LNCaP clone FGC (cell line): ENCODE measurements at regions not wholly inside any gene's neighbourhood (a gene's known extent, or its start where the extent isn't known, plus 50 kb on each side); places are given as distances from the start of the nearest gene placed in this dataset.

ENCODE experiments used
- DNase-seq: peaks from one replicate; pipeline ENCODE4 v3.0.0-alpha.2; 2011; ENCODE audit warnings: low read depth
- H3K4me3 ChIP-seq: 2 replicates; pipeline ENCODE4 v1.5.1; 2011; ENCODE audit warnings: mild to moderate bottlenecking, low read depth, low read length, control low read depth
- TF ChIP-seq, protein P1 (sequence below): IDR thresholded peaks from 2 replicates; pipeline ENCODE4 v1.5.1; 2012; ENCODE audit warnings: mild to moderate bottlenecking; ENCODE audit not compliant: control insufficient read depth, insufficient read depth; ENCODE audit errors: extremely low read depth

DNA sequence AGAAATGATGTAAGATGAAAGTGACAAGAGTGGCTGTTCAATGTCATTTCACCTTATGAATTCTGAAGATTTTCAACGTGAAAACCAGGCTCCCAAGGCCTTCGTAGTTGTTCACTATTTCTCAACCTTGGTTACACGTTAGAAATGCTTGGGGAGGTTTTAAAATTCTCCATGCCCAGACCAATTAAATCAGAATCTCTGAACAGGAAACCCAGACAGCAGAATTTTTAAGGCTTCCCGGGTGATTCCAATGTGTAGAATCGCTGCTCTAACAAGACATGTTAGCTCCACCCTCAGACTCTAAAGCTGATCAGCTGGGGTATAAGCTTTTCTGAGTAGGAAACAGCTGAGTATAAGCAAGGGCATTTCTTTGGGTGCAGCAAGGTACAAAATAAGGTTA, 160.4 kb upstream of the TET2 start:
- no peak for DNase-seq
- TF ChIP-seq, protein P1, sequence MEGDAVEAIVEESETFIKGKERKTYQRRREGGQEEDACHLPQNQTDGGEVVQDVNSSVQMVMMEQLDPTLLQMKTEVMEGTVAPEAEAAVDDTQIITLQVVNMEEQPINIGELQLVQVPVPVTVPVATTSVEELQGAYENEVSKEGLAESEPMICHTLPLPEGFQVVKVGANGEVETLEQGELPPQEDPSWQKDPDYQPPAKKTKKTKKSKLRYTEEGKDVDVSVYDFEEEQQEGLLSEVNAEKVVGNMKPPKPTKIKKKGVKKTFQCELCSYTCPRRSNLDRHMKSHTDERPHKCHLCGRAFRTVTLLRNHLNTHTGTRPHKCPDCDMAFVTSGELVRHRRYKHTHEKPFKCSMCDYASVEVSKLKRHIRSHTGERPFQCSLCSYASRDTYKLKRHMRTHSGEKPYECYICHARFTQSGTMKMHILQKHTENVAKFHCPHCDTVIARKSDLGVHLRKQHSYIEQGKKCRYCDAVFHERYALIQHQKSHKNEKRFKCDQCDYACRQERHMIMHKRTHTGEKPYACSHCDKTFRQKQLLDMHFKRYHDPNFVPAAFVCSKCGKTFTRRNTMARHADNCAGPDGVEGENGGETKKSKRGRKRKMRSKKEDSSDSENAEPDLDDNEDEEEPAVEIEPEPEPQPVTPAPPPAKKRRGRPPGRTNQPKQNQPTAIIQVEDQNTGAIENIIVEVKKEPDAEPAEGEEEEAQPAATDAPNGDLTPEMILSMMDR = no peak

DNA sequence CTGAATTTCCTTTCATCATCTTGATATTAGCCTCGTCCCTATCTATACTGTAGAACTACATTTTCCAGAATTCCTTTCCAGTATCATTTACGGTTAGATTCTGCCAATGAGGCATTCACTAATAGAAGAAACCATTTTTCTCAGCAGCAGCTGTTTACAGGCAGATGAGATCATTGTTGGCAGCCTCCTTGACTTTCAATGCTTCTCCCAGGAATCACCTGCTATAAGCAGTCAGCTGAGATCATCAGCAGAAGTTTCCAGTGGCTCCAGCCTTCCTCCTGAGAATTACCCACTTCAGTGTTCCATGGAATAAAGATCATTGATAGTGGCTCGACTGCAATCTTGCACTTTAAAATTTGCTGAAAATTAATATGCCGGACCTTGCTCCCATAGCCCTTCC, 157.3 kb upstream of the TET2 start:
- peak; percentile 68 for DNase-seq
- H3K4me3 ChIP-seq = no peak overlapping the region
- TF ChIP-seq, protein P1 = no peak

More for the DNA sequence above, 160.4 kb upstream of the TET2 start:
- no peak overlapping the region for H3K4me3 ChIP-seq

DNA sequence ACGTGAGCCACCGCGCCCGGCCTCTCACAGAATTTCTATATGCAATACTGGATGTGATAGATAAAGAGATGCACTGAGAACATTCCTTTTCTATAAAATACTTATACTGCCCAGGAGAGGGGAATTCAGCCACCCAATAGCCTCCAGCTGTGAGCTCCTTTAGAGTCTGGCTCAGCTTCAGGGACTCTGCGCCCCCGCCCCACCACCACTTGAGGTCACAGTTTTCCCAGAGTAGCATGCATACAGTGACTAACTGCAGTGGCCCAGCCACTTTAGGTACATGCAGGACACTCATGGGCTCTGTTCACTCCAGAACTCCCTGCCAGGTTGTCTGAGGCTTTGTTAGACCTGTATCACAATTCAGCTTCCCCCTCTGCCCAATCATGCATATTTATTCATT, 144.4 kb upstream of the TET2 start:
- no peak for DNase-seq
- TF ChIP-seq, protein P1 = no peak
- H3K4me3 ChIP-seq = no peak overlapping the region

DNA sequence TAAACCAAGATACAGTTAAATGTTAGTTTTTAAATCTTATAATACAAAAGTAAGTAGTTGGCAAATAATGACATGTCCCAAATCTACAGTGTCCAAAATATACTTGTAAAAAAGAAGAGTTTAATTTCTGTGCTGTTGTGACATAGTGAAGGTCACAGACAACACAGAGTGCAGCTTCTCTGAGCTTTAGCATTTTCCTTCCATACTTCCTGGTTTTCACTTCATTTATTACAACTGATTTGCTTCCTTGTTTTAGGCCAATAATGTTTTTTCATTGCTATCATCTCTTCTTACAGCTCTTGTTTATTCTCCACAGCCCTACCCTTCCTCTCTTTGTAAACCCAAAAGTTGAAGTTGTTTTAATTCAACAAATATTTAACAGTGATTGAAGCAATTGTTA, 132.4 kb upstream of the TET2 start:
- no peak for DNase-seq
- H3K4me3 ChIP-seq = no peak overlapping the region
- TF ChIP-seq, protein P1 = no peak

DNA sequence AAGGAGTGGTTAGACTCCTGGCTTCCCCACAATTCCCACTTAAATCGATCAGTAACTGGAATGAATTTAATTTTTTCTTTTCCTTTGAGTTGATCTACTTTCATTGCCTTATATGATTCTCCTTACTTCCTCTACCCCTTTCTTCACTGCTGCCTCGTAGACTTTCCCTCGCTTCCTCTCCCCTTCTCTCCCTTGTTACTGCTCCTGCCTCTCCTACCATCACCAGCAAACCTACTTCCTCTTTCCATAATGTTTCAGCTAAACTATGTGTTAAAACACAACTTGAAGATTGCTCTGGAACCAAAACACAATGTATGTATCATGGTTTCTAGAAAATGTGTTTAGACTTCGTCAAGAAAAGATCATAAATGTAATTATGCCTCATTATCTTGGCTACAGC, 132.0 kb upstream of the TET2 start:
- no peak for DNase-seq

DNA sequence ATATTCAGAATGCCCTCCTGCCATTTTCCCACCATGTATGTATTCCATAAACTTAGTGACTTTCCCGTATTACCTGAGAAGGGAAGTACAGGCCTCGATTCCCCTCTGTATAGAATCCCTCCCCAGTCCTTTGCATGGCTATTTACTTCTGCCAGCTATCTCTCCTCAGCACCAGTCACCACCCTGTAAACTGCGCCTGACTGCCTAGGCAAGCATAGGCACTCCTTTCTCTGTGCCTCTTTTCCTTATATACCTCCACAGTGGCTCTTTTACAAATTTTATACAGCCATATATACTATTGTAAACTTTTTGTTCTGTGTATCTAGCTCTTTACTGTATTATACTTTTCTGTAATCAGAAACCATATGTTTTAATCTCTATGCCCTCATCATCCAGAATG, 130.9 kb upstream of the TET2 start:
- TF ChIP-seq, protein P1 = no peak
- DNase-seq = no peak
- H3K4me3 ChIP-seq = no peak overlapping the region

More for the DNA sequence above, 132.0 kb upstream of the TET2 start:
- H3K4me3 ChIP-seq = no peak overlapping the region
- TF ChIP-seq, protein P1 = no peak

DNA sequence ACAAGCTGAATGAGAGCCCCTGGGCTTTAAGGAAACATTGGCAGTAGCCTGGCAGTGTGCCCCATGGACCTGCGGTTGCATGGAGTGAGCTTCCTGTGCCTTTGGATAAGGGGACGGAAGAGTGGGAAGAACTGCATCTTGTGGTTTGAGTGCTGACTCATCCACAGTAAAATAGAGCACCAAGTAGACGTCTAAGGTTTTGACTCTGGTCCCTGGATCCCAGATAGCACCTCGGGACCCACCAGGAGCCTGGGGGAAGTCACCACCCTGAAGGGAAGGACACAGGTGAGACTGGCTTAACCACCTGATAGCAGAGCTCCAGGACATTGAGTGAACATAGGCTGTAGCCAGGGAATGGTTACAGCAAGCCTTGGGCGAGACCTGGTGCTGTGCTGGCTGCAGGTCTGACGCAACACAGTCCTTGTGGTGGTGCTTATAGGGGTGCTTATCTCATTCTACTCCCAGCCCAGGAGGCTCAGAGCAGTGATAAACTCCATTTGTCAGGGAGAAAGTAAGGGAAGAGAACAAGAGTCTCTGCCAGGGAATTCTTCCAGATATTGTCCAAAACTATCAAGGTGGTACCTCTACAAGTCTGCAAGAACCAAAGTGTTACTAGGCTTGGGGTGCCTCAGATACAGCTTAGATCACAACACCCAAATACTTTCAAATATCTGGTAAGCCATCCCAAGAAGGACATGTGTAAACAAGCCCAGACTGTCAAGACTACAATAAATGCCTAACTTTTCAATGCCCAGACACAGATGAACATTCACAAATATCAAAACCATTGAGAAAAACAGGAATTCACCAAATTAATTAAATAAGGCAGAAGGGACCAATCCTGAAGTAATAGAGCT, 123.6 kb upstream of the TET2 start:
- TF ChIP-seq, protein P1 = no peak
- DNase-seq = no peak
- H3K4me3 ChIP-seq = no peak overlapping the region
